ENCODE measurements at regions not wholly inside any gene's neighbourhood (a gene's known extent, or its start where the extent isn't known, plus 50 kb on each side); places are given as distances from the start of the nearest gene placed in this dataset.

DNA sequence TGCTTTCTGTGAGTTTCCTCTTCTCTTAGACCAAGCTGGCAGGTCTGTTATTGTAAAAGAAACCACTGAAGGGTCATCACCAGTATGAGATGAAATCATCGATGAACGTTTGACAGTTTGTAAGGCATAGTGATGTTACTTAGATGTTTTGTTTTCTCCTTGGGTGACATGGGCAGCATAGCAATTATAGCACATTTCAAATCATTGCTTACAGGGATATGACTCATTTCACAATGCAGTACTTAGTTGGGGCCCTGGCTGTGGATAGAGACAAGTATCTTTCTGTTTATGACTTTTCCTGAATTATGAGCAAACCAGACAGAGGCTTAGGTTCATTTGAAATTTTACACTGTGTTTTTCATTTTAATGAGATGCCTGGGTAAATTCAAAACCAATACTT is 313.0 kb downstream of the RWDD3 start:
- Histone ChIP-seq H2AFZ (ENCODE audit: low read length) (no peak overlapping the region), H2BK12ac (ENCODE audit: low read depth, low read length) (no peak overlapping the region), H2BK20ac (ENCODE audit: low read length) (no peak overlapping the region), H3K18ac (ENCODE audit: extremely low read depth, low read length) (no peak overlapping the region), H3K27ac (ENCODE audit: low read depth, low read length) (no peak overlapping the region), H3K14ac (ENCODE audit: insufficient read length) (no peak overlapping the region), H2BK120ac (replicated peaks; ENCODE audit: low read depth, low read length) (no peak overlapping the region), H3K79me2 (ENCODE audit: control insufficient read depth in 1 of 2, insufficient read depth in 2 of 2, low read length in 2 of 2) (no peaks in the 10 kb centered on the region), H2BK15ac (ENCODE audit: low read length) (no peak overlapping the region), H3K9me3 (ENCODE audit: insufficient read depth in 2 of 2, low read depth in 1 of 2, low read length in 1 of 2) (no peaks in the 10 kb centered on the region), H2AK5ac (ENCODE audit: low read depth, low read length) (no peak overlapping the region), H4K8ac (ENCODE audit: extremely low read depth, insufficient read depth, low read length) (no peak overlapping the region), H3K23ac (ENCODE audit: insufficient read length) (no peak overlapping the region), H3K4me2 (ENCODE audit: insufficient read depth in 1 of 2, low read depth in 2 of 2, low read length in 2 of 2) (no peak overlapping the region), H3K4me3 (ENCODE audit: extremely low read depth in 1 of 4, insufficient read depth in 2 of 4, low read depth in 3 of 4, low read length in 4 of 4) (no peak overlapping the region), H4K5ac (ENCODE audit: insufficient read length, low read depth, low read length) (no peak overlapping the region), H4K20me1 (replicated peaks in 1 of 2; ENCODE audit: control insufficient read depth in 1 of 2, insufficient read depth in 2 of 2, low read length in 2 of 2) (no peaks in the 10 kb centered on the region), H3K79me1 (ENCODE audit: low read depth, low read length) (no peaks in the 10 kb centered on the region), H3K36me3 (ENCODE audit: control insufficient read depth in 2 of 4, insufficient read depth in 4 of 4, low read length in 3 of 4) (no peaks in the 10 kb centered on the region), H3K4ac (replicated peaks; ENCODE audit: insufficient read length, low read depth, low read length) (no peak overlapping the region), H3K23me2 (ENCODE audit: low read depth, low read length) (no peaks in the 10 kb centered on the region), H3K9ac (replicated peaks in 1 of 4; ENCODE audit: extremely low read depth in 1 of 4, low read depth in 3 of 4, low read length in 3 of 4) (no peak overlapping the region), H2BK5ac (ENCODE audit: low read depth, low read length) (no peak overlapping the region), H3K56ac (replicated peaks; ENCODE audit: insufficient read length, low read depth, low read length) (no peak overlapping the region), H4K91ac (replicated peaks; ENCODE audit: insufficient read length, low read length) (no peak overlapping the region), H3K27me3 (replicated peaks in 1 of 4; ENCODE audit: control insufficient read depth in 3 of 4, extremely low read depth in 1 of 4, insufficient read depth in 3 of 4, low read length in 3 of 4) (no peaks in the 10 kb centered on the region), H3K4me1 (replicated peaks in 1 of 4; ENCODE audit: control insufficient read depth in 3 of 4, insufficient read depth in 4 of 4, low read length in 3 of 4) (no peaks in the 10 kb centered on the region; a peak in 1 of 7 replicates)
- CTCF ChIA-PET (ENCODE audit: partially characterized antibody), result no interaction called here
- DNase-seq (ENCODE audit: low read depth in 1 of 2, low spot score in 2 of 2), result no peak
- 97% methylated on average over 2 of the region's 2 CpGs; no CpG with 5 or more reads in 1 of the 2 experiments for WGBS, 2 experiments (ENCODE audit: extremely low coverage in 1 of 2, insufficient coverage in 1 of 2, insufficient read length in 1 of 2, insufficient replicate concordance in 2 of 2, low coverage in 1 of 2, low lambda C conversion rate in 2 of 2, missing lambda C conversion rate in 1 of 2)
- POLR2A ChIA-PET (ENCODE audit: partially characterized antibody), result no interaction called here
- no peak for FAIRE-seq
- no peak for TF ChIP-seq CBX5 (IDR thresholded peaks at IDR 0.05; ENCODE audit: low read depth, low read length)
- TF ChIP-seq GABPA (IDR thresholded peaks at IDR 0.05; ENCODE audit: borderline replicate concordance, insufficient read depth, low read length), result no peak
- no peak for TF ChIP-seq POU5F1 (IDR thresholded peaks at IDR 0.05; ENCODE audit: low read depth, low read length)
- no peak for TF ChIP-seq CEBPB (IDR thresholded peaks at IDR 0.05; ENCODE audit: low read depth, low read length)
- no peak for TF ChIP-seq TBP (IDR thresholded peaks at IDR 0.05; ENCODE audit: low read depth, low read length)

All from H1 (cell line).